T-helper 1 cell (primary cell): ENCODE measurements at regions not wholly inside any gene's neighbourhood (a gene's known extent, or its start where the extent isn't known, plus 50 kb on each side); places are given as distances from the start of the nearest gene placed in this dataset.

Experiments used
- DNase-seq, 5 donors: peaks; one replicate each; pipeline ENCODE4 v3.0.0-alpha.2; 2012 to 2020

DNA sequence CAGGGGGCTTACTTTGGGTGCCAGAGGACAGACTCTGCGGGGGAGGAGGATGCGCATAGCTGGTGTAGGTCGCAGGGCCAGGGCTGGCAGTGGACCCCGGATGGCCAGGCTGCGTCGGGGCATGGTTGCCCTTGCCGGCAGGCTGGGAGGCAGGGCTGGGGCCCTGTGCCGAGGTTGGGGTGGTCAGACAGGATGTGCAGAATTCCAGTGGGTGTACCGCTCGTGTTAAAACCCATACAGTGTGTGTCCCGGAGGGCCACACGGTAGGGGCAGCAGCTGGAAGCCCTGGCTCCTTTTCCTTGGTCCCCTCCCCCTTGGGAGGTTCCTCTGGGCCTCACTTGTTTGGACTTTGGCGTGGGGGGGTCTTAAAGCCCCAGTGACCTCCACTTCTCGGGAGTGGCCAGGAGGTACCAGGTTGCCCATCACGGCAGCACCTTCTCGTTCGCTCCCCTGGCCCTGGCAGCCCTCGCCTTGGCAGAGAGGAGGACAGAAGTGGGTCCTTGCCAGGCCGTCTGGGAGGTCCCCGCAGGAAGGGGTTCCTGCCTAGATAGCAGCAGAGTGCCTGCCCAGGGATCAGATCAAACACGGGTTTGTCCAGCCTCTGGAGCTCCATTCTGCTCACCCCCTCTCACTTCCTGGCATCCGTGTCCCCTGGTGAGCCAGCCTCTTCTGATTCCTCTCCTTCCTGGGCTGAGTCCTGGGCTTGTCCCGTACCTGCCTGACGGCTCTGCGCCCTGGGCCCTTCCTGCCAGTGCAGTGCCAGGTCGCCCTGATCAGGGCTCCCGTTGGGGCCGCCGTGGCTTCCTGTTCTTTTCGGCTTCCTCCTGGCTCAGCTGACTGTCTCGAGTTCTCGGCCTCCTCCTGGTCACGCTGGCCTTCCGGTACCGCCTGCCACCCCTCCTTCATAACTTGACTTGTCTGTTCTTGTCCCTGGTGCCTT, 56.7 kb upstream of the HGFAC start:
- no peak for DNase-seq

GRCh38 chr4:3385711-3386420, 55.9 kb upstream of the HGFAC start:
- no peak for DNase-seq

DNA sequence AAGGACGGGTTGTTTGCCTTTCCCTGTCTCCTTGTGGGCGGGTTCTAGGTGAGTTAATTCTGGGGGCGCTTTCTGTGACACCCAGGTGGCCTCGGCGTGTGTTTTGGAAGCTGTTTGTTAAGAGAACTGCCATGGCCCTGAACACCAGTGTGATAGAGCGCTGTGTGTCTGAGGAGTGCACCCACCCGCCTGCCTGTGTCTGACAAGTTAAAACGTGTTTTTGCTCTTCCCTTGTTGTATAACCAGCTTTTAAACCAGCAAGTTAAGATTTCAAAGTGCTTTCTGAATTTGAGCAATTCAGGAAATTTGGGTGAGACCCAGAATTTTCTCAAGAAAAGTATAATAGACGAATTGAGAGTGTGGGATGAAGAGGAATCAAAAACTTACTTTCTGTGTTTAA, 55.2 kb upstream of the HGFAC start:
- no peak for DNase-seq

- no peak for DNase-seq
These were observed 54.4 kb upstream of the HGFAC start for GRCh38 chr4:3387154-3387942.

GRCh38 chr4:3387943-3388361, 53.8 kb upstream of the HGFAC start:
- no peak for DNase-seq

DNA sequence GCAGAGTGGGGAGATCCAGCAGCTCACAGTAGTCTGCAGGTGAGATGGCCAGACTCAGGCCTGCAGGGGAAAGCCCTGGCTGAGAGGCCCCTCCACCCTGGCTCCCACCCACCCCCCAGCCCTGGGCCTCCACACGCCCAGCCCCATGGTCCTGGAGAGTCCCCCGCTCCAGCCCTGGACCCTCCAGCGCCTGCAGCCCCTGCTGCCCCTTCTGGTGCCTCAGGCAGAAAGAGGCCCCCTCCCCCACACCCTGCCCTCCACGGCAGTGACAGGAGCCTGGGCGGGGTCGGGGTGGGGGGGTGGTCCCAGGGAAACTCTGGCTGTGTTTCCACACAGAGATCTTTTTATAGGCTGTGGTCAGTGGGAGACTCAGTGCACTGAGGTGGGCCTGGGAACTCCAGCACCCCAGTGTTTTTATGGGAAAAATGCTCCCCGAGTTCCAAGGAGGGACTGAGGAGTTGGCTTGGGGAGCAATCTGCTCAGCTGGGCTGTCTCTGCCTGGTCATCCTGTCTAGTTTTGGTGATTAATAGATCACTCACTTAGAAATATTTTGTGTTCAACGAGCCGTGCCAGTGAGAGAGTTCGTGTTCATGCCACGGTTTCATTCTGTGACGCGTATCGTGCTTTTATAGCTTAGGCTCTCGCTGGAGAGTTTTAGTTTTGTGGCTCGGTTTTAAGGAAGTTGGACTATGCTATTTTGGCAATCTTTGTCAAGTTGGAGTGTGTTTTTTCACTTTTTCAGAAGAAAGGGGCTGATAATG, 53.1 kb upstream of the HGFAC start:
- DNase-seq, result no peak

DNA sequence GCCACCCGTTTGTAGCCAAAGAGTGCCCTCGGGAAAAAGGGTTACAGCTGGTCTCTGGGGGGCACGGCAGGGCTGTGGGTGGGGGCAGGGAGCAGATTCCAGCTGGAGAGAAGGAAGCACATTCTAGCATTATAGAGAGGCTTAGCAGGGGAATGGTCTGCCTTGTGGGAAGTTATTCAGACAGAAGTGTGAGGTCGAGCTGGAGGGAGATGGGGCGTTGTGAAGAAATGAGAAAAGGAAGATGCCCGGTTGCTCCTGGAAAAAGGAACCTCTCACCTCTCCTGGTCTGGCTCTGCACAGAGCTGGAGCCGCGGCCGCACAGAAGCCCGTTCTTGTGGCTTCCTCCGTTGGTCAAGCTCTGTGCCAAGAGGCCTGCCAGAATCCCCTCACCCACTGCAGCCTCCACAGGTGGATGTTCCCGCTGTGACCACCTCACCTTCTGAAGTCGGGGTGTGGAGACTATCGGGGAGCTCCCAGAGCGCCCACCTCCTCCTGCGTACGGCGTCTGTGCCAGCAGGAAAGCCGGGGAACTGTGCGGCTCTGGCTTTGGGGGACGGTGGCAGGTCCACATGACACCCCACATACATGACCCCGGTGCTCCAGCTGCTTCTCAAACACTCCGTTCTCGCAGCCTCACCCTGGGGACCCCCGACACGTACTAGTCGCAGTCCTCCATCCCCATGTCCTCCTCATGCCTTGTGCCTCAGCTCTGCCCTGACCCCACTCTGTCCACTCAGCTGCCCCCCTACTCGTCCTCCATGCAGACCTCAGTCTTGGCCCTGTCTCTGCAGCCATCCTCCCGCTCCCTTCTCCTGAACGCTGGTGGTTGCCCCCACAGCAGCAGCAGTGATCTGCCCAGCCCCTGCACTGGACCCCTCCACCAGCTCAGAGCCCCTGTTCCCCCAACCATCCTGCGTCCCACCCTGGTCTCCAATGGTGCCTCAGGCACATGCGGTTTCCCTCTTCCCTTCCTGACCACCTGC, 52.2 kb upstream of the HGFAC start:
- DNase-seq, result no peak

- DNase-seq, result no peak
These were observed 51.4 kb upstream of the HGFAC start for GRCh38 chr4:3390288-3390811.

DNA sequence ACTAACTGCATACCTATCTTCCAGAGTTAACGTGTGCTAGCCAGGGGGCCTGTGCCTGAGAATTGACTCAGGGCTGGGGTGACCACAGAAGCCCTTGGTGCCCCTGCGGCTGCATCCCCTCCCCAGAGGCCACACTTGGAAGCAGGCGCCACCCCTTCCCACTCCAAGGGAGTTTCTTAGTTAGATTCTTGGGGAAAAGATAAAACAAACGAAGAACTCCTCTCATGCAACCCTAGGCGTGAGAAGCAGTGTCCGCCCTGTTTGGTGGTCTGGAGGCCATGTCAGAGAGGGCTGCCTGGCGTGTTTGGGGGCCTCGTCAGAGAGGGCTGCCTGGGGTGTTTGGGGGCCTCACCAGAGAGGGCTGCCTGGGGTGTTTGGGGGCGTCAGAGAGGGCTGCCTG, 50.3 kb upstream of the HGFAC start:
- no peak for DNase-seq
